Natural killer cell (primary cell): ENCODE measurements at regions not wholly inside any gene's neighbourhood (a gene's known extent, or its start where the extent isn't known, plus 50 kb on each side); places are given as distances from the start of the nearest gene placed in this dataset.

Experiments
- ATAC-seq, 3 donors: fragments of 150-1000 bp in 2 of 3; fragments of 200-7000 bp in 1 of 3; cut with Tn5 transposase; 1 replicate in 1 of 3; 2 replicates in 2 of 3; pipeline ENCODE4 v1.10.0; 2021; ENCODE audit warnings: mild to moderate bottlenecking in 2 of 3, moderate library complexity in 2 of 3
- DNase-seq, 2 donors: peaks; one replicate each; pipeline versions ENCODE4 v3.0.0 to v3.0.0-alpha.2; 2013 to 2021; ENCODE audit warnings: mixed read lengths in 1 of 2
- H3K27ac ChIP-seq: one replicate; pipeline ENCODE4 v1.5.1; 2013; ENCODE audit warnings: mild to moderate bottlenecking, low read length
- H3K27me3 ChIP-seq: one replicate; pipeline ENCODE4 v1.6.1; 2013; ENCODE audit warnings: low read length; ENCODE audit not compliant: control insufficient read depth, insufficient read depth
- H3K36me3 ChIP-seq: one replicate; pipeline ENCODE4 v1.6.1; 2013; ENCODE audit warnings: low read length; ENCODE audit not compliant: control insufficient read depth, insufficient read depth
- H3K4me1 ChIP-seq: one replicate; pipeline ENCODE4 v1.6.1; 2013; ENCODE audit warnings: low read length; ENCODE audit not compliant: control insufficient read depth, insufficient read depth
- H3K4me3 ChIP-seq: one replicate; pipeline ENCODE4 v1.5.1; 2013; ENCODE audit warnings: low read length
- H3K9me3 ChIP-seq: one replicate; pipeline ENCODE4 v1.6.1; 2013; ENCODE audit warnings: low read length; ENCODE audit not compliant: control insufficient read depth, insufficient read depth
- H3K27ac Mint-ChIP-seq, 2 donors: one replicate each; pipeline ENCODE4 v1.8.0; 2022; ENCODE audit warnings: mild to moderate bottlenecking in 2 of 2, mixed read lengths in 2 of 2, moderate library complexity in 1 of 2
- H3K27me3 Mint-ChIP-seq, 2 donors: one replicate each; pipeline ENCODE4 v1.8.0; 2022; ENCODE audit warnings: low read depth in 2 of 2, mixed read lengths in 2 of 2
- H3K36me3 Mint-ChIP-seq: one replicate; pipeline ENCODE4 v1.8.0; 2022; ENCODE audit warnings: mixed read lengths
- H3K4me1 Mint-ChIP-seq, 2 donors: one replicate each; pipeline ENCODE4 v1.8.0; 2022; ENCODE audit warnings: mixed read lengths in 2 of 2
- H3K4me3 Mint-ChIP-seq: one replicate; pipeline ENCODE4 v1.8.0; 2022; ENCODE audit warnings: mild to moderate bottlenecking, moderate library complexity, mixed read lengths
- H3K9me3 Mint-ChIP-seq, 2 donors: one replicate each; pipeline ENCODE4 v1.8.0; 2022; ENCODE audit warnings: mixed read lengths in 2 of 2
- WGBS: methylation state at CpG from one replicate; pipeline ENCODE4 v1.1.7; 2013; ENCODE audit warnings: missing lambda C conversion rate; ENCODE audit not compliant: insufficient coverage; 5-methylcytosine and 5-hydroxymethylcytosine counted together
- intact Hi-C: fragments of 100-400 bp; cut with micrococcal nuclease; formaldehyde crosslinking; loops from one replicate; pipeline ENCODE4 v1.14.2; 2022
- TF ChIP-seq, protein P1 (sequence below): fragments of 200-600 bp; IDR thresholded peaks from one replicate; pipeline ENCODE4 v1.8.0; 2022; ENCODE audit warnings: antibody characterized with exemption

DNA sequence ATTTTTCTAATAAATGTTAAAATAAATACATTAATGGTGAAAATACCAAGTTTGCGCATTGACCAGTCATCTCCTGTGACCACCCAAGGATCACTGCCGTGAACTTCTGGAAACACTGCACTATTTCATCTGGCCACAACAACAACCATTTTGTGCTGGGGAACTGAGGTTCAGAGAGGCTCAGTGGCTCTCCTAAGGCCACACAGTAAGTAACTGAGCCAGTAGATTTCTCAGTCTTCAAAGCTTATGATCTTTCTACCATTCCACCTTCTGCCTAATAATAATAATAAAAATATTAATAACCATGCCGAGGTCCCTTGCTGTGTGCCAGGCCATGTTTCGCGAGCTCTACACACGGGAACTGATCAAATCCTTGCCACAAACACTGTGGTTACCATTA is 182.0 kb downstream of the IRF8 start:
- TF ChIP-seq, protein P1, sequence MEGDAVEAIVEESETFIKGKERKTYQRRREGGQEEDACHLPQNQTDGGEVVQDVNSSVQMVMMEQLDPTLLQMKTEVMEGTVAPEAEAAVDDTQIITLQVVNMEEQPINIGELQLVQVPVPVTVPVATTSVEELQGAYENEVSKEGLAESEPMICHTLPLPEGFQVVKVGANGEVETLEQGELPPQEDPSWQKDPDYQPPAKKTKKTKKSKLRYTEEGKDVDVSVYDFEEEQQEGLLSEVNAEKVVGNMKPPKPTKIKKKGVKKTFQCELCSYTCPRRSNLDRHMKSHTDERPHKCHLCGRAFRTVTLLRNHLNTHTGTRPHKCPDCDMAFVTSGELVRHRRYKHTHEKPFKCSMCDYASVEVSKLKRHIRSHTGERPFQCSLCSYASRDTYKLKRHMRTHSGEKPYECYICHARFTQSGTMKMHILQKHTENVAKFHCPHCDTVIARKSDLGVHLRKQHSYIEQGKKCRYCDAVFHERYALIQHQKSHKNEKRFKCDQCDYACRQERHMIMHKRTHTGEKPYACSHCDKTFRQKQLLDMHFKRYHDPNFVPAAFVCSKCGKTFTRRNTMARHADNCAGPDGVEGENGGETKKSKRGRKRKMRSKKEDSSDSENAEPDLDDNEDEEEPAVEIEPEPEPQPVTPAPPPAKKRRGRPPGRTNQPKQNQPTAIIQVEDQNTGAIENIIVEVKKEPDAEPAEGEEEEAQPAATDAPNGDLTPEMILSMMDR = no peak
- Mint-ChIP-seq H3K36me3 (no peaks in the 10 kb centered on the region), H3K27me3 (peaks cover 7 to 21% of the 10 kb centered on the region in 2 donors), H3K4me3 (no peak overlapping the region), H3K27ac (no peak overlapping the region), H3K4me1 (no peaks in the 10 kb centered on the region), H3K9me3 (no peaks in the 10 kb centered on the region)
- Histone ChIP-seq H3K4me1 (no peaks in the 10 kb centered on the region), H3K27me3 (no peaks in the 10 kb centered on the region), H3K9me3 (no peaks in the 10 kb centered on the region), H3K27ac (no peak overlapping the region), H3K36me3 (no peaks in the 10 kb centered on the region), H3K4me3 (no peak overlapping the region)
- DNase-seq (no peak), ATAC-seq (no peak)
- intact Hi-C loops = no loop called here
- WGBS = 85% methylated on average over 3 of the region's 6 CpGs

DNA sequence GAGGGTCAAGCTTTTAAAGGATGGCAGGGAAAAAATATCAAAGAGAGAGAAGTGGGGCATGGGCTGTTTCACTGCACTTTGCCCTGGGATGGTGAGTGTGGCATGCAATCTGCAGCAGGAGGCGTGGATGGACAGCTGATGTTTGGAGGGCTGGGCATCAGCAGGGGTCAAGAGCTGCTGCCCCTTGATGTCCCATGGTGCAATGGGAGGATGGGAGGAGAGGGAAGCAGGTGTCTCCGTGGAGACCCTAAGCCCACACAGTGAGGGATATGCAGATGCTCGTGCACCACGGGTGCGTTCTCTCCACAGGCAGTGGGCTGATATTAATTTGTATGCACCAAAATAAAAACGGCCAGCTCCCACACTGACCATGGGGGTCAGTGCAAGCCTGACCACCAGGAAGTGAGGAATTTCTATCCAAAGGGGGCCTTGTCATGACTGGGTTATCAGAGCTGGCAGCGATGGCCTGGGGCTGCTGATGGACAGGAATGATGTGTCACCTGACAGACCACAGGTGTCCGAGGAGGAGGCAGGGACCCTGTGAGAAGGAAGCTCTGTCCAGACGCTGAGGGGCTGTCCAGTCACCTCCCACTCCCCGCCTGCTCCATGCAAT is 183.6 kb downstream of the IRF8 start:
- H3K4me1 Mint-ChIP-seq = no peaks in the 10 kb centered on the region

DNA sequence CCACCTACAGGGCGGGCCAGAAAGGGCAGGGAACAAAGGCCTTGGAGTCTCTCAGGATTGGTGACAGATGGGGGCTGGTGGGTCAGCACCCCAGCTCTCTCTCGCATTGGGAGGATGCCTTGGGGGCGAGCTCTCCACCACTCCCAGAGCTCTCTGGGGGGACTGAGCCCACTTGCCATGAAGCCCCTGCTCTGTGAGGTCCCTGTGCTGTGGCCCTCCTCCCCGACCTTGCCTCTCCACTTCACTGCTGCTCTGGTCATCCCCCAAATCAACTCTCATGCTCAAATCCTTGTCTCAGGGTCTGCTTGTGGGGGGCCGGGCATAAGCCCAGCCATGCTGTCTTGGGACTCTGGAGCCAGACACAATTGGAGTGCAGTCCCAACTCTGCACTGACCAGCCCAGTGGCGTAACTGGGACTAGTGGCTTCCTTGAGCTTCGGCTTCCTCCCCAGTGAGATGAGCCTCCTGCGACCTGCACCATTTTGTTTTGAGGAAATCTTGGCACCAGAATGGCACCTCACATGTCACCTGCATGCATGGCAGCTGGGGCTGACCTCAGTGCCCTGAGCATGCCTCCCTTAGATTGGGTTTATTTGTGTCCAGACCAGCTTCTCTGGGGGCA is 184.5 kb downstream of the IRF8 start:
- intact Hi-C loops = no loop called here
- H3K27ac ChIP-seq = no peak overlapping the region
- H3K27ac Mint-ChIP-seq = no peak overlapping the region
- H3K9me3 ChIP-seq = no peaks in the 10 kb centered on the region
- 78% methylated on average over 8 of the region's 8 CpGs for WGBS
- no peaks in the 10 kb centered on the region for H3K36me3 Mint-ChIP-seq
- no peaks in the 10 kb centered on the region for H3K4me1 ChIP-seq
- no peaks in the 10 kb centered on the region for H3K4me1 Mint-ChIP-seq
- TF ChIP-seq, protein P1 = no peak
- no peaks in the 10 kb centered on the region for H3K27me3 ChIP-seq
- peaks cover 7 to 21% of the 10 kb centered on the region in 2 donors for H3K27me3 Mint-ChIP-seq
- no peaks in the 10 kb centered on the region for H3K9me3 Mint-ChIP-seq
- no peaks in the 10 kb centered on the region for H3K36me3 ChIP-seq
- ATAC-seq (no peak), DNase-seq (no peak)
- H3K4me3 ChIP-seq = no peak overlapping the region
- H3K4me3 Mint-ChIP-seq = no peak overlapping the region

More for the DNA sequence above, 183.6 kb downstream of the IRF8 start:
- no peaks in the 10 kb centered on the region for H3K36me3 Mint-ChIP-seq
- no peak overlapping the region for H3K27ac Mint-ChIP-seq
- Histone ChIP-seq H3K27ac (no peak overlapping the region), H3K9me3 (no peaks in the 10 kb centered on the region), H3K27me3 (no peaks in the 10 kb centered on the region), H3K36me3 (no peaks in the 10 kb centered on the region), H3K4me3 (no peak overlapping the region), H3K4me1 (no peaks in the 10 kb centered on the region)
- H3K9me3 Mint-ChIP-seq = no peaks in the 10 kb centered on the region
- no peak for ATAC-seq
- TF ChIP-seq, protein P1 = no peak
- intact Hi-C loops = no loop called here
- H3K4me3 Mint-ChIP-seq = no peak overlapping the region
- no peak for DNase-seq
- peaks cover 7 to 21% of the 10 kb centered on the region in 2 donors for H3K27me3 Mint-ChIP-seq
- 65% methylated on average over 8 of the region's 10 CpGs for WGBS

DNA sequence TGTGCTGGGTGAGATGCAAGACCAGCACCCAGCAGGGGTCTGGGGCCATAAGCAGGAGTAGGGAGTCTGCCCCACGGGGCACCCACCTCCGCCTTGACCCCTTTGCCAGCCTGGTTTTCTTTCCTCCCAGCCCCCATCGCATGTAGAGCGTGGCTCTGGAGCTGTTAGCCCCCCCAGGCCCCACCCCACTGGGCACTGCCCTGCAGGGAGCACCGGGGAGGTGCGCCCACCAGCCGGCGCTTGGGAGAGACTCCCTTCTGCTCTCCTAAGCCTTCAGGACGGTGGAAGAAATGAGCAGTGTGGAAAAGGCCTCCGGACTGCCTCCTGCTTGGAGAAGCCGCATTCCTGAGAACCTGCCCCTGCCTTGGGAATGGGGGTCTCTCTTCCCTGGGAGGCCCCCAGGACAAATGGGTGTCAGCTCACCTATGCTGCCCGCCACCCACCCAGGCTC is 186.2 kb downstream of the IRF8 start:
- intact Hi-C loops = no loop called here
- no peaks in the 10 kb centered on the region for H3K27me3 ChIP-seq
- H3K4me3 ChIP-seq = no peak overlapping the region
- H3K36me3 ChIP-seq = no peaks in the 10 kb centered on the region
- ATAC-seq = no peak
- H3K4me3 Mint-ChIP-seq = no peak overlapping the region
- no peak for DNase-seq
- H3K9me3 Mint-ChIP-seq = no peaks in the 10 kb centered on the region
- no peaks in the 10 kb centered on the region for H3K36me3 Mint-ChIP-seq
- H3K4me1 ChIP-seq = no peaks in the 10 kb centered on the region
- TF ChIP-seq, protein P1 = no peak
- H3K9me3 ChIP-seq = no peaks in the 10 kb centered on the region
- no peak overlapping the region for H3K27ac Mint-ChIP-seq
- WGBS = 89% methylated on average over 12 of the region's 12 CpGs
- peaks cover 7 to 11% of the 10 kb centered on the region in 2 donors for H3K27me3 Mint-ChIP-seq
- no peak overlapping the region for H3K27ac ChIP-seq
- H3K4me1 Mint-ChIP-seq = peaks cover 0 to under 1% of the 10 kb centered on the region in 2 donors
